Neural crest cell (in vitro differentiated cells): ENCODE measurements at regions not wholly inside any gene's neighbourhood (a gene's known extent, or its start where the extent isn't known, plus 50 kb on each side); places are given as distances from the start of the nearest gene placed in this dataset.

Source experiments
- DNase-seq: peaks from one replicate; pipeline ENCODE4 v3.0.0; 2021; ENCODE audit warnings: low read depth, mixed read lengths, low spot score
- H3K27ac Mint-ChIP-seq: one replicate; pipeline ENCODE4 v1.8.0; 2021; ENCODE audit warnings: mild to moderate bottlenecking, mixed read lengths; ENCODE audit not compliant: unreplicated experiment
- H3K27me3 Mint-ChIP-seq: 2 replicates; pipeline ENCODE4 v1.8.0; 2021; ENCODE audit warnings: low read depth, mild to moderate bottlenecking, mixed read lengths
- H3K36me3 Mint-ChIP-seq: 2 replicates; pipeline ENCODE4 v1.8.0; 2021; ENCODE audit warnings: low read depth, mild to moderate bottlenecking, mixed read lengths
- H3K4me1 Mint-ChIP-seq: 2 replicates; pipeline ENCODE4 v1.8.0; 2021; ENCODE audit warnings: mixed read lengths
- H3K4me3 Mint-ChIP-seq: one replicate; pipeline ENCODE4 v1.8.0; 2021; ENCODE audit warnings: mild to moderate bottlenecking, mixed read lengths
- H3K9me3 Mint-ChIP-seq: 2 replicates; pipeline ENCODE4 v1.8.0; 2021; ENCODE audit warnings: mixed read lengths
- TF ChIP-seq, protein P1 (sequence below): fragments of 200-600 bp; sonication (generic); conservative IDR thresholded peaks from 2 replicates; pipeline ENCODE4 v1.5.0; 2021; ENCODE audit warnings: antibody characterized with exemption, mild to moderate bottlenecking

DNA sequence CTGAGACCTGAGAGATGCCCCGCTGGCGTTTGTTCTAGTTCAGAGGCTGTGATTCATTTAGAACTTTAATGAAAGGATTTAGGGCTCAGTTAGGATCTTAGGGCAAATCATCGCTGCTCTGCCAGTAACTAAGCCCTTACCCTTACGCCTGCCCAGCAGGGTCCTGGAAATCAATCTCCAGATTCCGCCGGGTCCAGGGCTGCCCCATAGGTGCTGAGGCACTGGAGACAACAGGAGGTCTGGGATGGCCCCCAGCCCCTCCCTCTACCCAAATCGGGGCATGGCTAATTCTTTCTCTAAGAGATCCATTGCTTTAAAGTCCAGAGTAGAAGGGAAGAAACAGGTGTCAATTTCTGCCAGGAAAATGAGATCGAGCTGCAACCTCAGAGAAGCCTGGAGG lies 83.1 kb downstream of the SDC1 start:
- Mint-ChIP-seq H3K27ac (peak overlapping the region; percentile 38), H3K4me1 (peaks cover 41% of the 10 kb centered on the region), H3K27me3 (no peaks in the 10 kb centered on the region), H3K9me3 (no peaks in the 10 kb centered on the region), H3K4me3 (no peak overlapping the region), H3K36me3 (no peaks in the 10 kb centered on the region)
- TF ChIP-seq, protein P1, sequence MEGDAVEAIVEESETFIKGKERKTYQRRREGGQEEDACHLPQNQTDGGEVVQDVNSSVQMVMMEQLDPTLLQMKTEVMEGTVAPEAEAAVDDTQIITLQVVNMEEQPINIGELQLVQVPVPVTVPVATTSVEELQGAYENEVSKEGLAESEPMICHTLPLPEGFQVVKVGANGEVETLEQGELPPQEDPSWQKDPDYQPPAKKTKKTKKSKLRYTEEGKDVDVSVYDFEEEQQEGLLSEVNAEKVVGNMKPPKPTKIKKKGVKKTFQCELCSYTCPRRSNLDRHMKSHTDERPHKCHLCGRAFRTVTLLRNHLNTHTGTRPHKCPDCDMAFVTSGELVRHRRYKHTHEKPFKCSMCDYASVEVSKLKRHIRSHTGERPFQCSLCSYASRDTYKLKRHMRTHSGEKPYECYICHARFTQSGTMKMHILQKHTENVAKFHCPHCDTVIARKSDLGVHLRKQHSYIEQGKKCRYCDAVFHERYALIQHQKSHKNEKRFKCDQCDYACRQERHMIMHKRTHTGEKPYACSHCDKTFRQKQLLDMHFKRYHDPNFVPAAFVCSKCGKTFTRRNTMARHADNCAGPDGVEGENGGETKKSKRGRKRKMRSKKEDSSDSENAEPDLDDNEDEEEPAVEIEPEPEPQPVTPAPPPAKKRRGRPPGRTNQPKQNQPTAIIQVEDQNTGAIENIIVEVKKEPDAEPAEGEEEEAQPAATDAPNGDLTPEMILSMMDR, result no peak
- DNase-seq, result no peak

DNA sequence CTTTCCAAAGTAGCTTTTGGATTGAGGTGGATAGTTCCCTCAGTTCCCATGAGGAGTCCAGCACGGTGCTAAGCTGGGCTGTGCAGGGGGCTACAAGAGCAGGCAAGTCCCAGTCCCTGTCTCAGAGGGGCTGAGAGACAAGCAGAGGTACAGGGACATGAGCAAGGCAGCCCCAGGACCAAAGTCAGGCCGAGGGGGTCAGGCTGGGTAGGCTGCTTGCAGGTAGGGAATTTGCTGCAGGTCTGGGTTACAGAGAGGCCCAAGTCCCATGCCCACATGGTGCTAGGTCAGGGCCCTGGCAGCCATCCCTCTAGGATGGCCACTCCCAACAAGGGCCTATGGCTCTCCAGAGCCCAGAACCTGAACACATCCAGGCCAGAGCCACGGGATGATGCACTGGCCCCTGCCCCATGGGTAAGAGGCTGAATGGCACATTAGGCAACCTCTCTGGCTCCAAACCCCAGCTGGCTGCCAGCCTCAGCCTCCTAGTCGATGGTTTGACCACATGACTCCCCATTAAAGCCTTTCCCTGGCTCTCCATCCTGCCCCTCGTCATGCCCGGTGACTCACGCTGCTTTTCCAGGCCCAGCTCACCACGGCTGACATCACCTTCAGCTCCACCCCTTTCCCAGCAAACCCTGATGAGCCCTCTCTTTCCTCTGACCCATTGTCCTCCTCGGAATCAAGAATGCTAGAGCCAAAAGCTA lies 83.7 kb downstream of the SDC1 start:
- TF ChIP-seq, protein P1, result no peak
- Mint-ChIP-seq H3K4me3 (no peak overlapping the region), H3K36me3 (no peaks in the 10 kb centered on the region), H3K4me1 (peaks cover 37% of the 10 kb centered on the region), H3K27me3 (no peaks in the 10 kb centered on the region), H3K9me3 (no peaks in the 10 kb centered on the region), H3K27ac (peak overlapping the region; percentile 38)
- no peak for DNase-seq

DNA sequence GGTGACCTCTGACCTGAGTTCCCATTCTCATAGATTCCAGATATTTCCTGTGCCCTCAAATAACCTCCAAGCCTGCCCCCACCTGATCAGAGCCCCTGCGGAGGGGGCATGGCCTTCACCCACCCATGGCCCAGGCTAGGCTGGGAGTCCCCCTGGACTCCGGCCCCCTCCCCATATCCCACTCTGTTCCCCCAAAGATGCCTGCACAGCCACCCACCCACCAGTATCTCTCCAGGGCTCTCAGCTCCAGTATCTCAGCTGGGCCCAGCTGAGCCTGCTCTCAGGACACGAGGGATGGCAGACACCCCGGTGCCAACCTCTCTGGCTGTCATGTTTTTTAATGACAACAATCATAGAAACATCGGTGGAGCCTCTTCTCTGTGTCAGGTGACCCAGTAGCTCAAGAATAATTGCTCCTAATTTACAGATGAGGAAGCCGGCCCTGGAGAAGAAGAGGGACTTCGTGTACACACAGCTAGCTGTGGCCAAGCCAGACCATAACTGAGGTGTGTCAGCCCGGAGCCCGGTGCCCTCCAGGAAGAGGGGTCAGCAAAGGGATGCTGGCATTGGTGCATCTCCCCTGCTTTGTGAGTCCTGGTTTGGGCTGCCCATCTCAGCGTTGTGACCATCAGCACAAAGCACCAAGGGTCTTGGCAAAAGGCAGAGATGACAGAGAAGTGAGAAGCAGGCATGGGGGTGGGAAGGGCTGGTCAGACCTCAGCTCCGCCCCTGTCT lies 84.4 kb downstream of the SDC1 start:
- Mint-ChIP-seq H3K4me3 (no peak overlapping the region), H3K36me3 (no peaks in the 10 kb centered on the region), H3K27me3 (peaks cover 3% of the 10 kb centered on the region), H3K4me1 (peaks cover 34% of the 10 kb centered on the region), H3K9me3 (no peaks in the 10 kb centered on the region), H3K27ac (peak overlapping the region; percentile 24)
- DNase-seq, result no peak
- TF ChIP-seq, protein P1, result no peak

DNA sequence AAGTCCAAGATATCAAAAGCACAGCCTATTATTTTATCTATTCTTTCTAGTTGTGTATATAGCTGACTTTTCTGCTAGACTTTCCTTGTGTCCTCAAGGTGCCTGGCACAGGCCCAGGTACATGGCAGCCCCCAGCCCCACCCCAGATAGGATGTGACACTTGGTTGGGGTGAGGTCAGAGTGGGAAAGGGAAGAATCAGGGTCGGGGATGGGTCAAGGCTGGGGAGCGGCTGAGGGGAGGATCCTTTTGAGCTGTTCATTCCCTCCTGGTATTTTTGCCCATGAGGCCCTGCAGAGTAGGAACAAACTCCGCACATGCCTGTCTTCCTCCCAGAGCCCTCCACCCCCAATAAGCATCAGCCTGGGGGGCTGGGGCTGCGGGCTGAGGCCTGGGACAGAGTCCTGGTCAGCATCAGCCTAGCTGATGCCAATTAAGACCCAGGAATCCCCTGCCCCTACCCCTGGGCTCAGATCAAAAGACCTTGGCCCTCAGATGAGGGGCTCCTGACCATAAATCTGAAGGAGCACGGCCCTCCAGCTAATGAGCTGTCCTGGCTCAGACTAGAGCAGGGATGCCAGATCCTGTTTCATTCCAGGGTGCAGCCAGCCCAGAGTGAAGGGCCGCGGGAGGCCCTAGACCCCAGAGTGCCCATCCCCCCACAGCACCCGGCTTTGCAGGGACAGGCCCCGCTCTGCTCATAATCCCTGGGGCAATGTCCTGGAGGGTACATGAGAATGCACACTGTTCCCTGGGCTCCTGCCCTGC lies 85.3 kb downstream of the SDC1 start:
- DNase-seq, result no peak
- Mint-ChIP-seq H3K4me3 (no peak overlapping the region), H3K4me1 (peaks cover 36% of the 10 kb centered on the region)

DNA sequence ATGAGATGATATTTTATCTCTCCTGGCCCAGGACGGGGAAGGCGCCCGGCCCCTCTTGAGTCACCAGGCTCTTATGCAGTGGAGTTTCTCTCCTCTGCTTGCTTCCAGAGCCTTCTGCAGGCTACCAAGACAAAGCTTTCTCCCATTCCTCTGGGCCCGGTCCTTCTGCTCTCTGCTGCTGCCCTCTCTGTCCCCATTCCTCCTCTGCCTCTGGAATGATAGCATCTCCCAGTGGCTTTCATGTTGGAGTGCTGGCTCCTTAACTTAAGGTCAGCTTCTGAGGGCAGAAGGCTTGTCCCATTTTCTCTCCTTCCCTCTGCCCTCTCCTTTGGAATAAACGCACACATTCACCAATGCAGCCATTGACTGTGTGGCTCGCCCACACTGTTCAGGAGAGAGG lies 86.2 kb downstream of the SDC1 start:
- H3K4me1 Mint-ChIP-seq, result peaks cover 36% of the 10 kb centered on the region
- H3K27me3 Mint-ChIP-seq, result peaks cover 8% of the 10 kb centered on the region
- DNase-seq, result no peak
- no peaks in the 10 kb centered on the region for H3K36me3 Mint-ChIP-seq
- H3K4me3 Mint-ChIP-seq, result no peak overlapping the region
- no peak overlapping the region for H3K27ac Mint-ChIP-seq
- TF ChIP-seq, protein P1, result no peak
- no peaks in the 10 kb centered on the region for H3K9me3 Mint-ChIP-seq

More for the DNA sequence above, 85.3 kb downstream of the SDC1 start:
- Mint-ChIP-seq H3K36me3 (no peaks in the 10 kb centered on the region), H3K27ac (no peak overlapping the region), H3K27me3 (peaks cover 4% of the 10 kb centered on the region), H3K9me3 (no peaks in the 10 kb centered on the region)
- TF ChIP-seq, protein P1, result no peak
